Activated T-cell treated with anti-CD3 and anti-CD28 coated beads, Interleukin-2, amount 50 U/mL, for 72 hours (primary cell): ENCODE measurements at regions not wholly inside any gene's neighbourhood (a gene's known extent, or its start where the extent isn't known, plus 50 kb on each side); places are given as distances from the start of the nearest gene placed in this dataset.

Experiments
- ATAC-seq, 2 donors: fragments of 150-1000 bp; cut with Tn5 transposase; replicated peaks in 1 of 2; 2 replicates each; pipeline ENCODE4 v1.10.0; 2021; ENCODE audit warnings: moderate library complexity in 2 of 2, mild to moderate bottlenecking in 1 of 2
- DNase-seq, 2 donors: peaks; one replicate each; pipeline ENCODE4 v3.0.0; 2021 to 2022; ENCODE audit warnings: mixed read lengths in 1 of 2
- H3K27ac Mint-ChIP-seq: one replicate; pipeline ENCODE4 v1.8.0; 2022; ENCODE audit warnings: mild to moderate bottlenecking, moderate library complexity, mixed read lengths
- H3K27me3 Mint-ChIP-seq: one replicate; pipeline ENCODE4 v1.8.0; 2022; ENCODE audit warnings: low read depth, mixed read lengths
- H3K36me3 Mint-ChIP-seq, 2 donors: one replicate each; pipeline ENCODE4 v1.8.0; 2022; ENCODE audit warnings: mixed read lengths in 2 of 2, mild to moderate bottlenecking in 1 of 2; ENCODE audit not compliant: insufficient read depth in 2 of 2
- H3K4me1 Mint-ChIP-seq: one replicate; pipeline ENCODE4 v1.8.0; 2022; ENCODE audit warnings: low read depth, mixed read lengths
- H3K4me3 Mint-ChIP-seq, 2 donors: one replicate each; pipeline ENCODE4 v1.8.0; 2022; ENCODE audit warnings: mild to moderate bottlenecking in 2 of 2, mixed read lengths in 2 of 2, moderate library complexity in 2 of 2
- H3K9me3 Mint-ChIP-seq, 2 donors: one replicate each; pipeline ENCODE4 v1.8.0; 2022; ENCODE audit warnings: mixed read lengths in 2 of 2

DNA sequence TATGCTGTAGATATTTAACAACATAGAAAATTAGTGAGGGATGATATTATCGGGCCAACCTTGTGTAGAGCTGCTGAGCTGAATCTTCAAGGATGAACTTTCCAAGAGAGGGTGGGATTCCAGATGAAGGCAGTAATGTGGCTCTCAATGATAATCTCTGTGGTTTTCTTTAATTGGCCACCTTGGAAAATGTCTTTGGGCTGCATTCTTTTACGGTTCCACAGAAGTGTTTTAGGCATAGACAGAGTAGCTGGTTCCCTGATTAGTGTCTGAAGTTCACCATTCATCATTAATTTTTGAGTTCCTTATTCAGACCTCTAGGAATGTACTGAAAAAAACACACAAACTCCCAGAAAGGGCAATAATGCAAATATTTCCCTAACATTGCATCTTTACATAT lies 1566.9 kb upstream of the PIK3C3 start:
- H3K36me3 Mint-ChIP-seq: peaks cover 0 to 2% of the 10 kb centered on the region in 2 donors
- DNase-seq: no peak
- no peak for ATAC-seq
- no peaks in the 10 kb centered on the region for H3K27me3 Mint-ChIP-seq
- no peak overlapping the region for H3K4me3 Mint-ChIP-seq
- peaks cover 6 to 7% of the 10 kb centered on the region in 2 donors for H3K9me3 Mint-ChIP-seq
- H3K27ac Mint-ChIP-seq: no peak overlapping the region
- no peaks in the 10 kb centered on the region for H3K4me1 Mint-ChIP-seq

DNA sequence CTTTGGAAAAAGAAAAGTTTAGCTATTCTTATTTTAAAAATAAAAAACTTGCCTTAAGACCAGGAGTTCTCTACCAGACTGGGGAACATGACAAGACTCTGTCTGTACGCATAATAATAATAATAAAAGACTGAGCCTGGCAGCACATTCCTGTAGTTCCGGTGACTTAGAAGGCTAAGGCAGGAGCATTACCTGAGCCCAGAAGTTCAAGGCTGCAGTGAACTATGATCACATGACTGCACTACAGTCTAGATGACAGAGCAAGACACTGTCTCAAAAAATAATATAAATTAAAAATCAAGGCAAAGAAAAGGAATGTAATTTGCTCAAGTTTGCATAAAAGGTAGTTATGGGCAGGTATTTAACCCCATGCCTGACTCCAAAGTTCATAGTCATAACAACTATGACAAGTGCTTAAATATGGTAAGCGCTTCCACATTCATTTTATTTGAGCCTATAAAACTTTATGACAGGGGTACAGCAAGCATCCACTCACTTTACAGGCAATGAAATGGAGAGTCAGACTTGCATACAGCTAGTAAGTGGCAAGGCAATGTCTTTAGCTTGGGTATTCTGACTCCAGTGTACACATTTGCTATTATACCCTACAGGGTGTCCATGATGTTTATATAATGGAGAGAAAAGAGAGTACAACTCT lies 1567.8 kb upstream of the PIK3C3 start:
- DNase-seq: no peak
- H3K4me3 Mint-ChIP-seq: no peak overlapping the region
- H3K36me3 Mint-ChIP-seq: peaks cover 0 to 2% of the 10 kb centered on the region in 2 donors
- no peak for ATAC-seq
- no peak overlapping the region for H3K27ac Mint-ChIP-seq
- H3K4me1 Mint-ChIP-seq: no peaks in the 10 kb centered on the region
- no peaks in the 10 kb centered on the region for H3K27me3 Mint-ChIP-seq
- peaks cover 4 to 10% of the 10 kb centered on the region in 2 donors for H3K9me3 Mint-ChIP-seq

DNA sequence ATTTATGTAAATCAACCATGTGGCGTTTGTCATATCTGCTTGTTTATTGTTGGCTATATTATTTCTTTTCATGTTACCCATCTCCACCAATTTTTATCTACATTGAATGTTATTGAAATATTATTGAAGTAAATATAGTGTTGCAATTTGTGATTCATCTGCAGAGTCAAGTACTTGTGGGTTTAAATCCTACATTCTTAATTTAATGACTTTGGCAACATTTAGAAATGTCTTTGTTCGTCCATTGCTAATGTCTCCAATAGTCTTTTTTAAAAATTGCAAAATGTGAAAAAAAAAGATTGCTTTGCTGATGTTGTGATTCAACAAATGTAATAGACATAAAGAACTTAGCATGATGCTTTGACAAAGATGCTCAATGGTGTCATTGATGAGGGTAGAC lies 1572.8 kb upstream of the PIK3C3 start:
- H3K36me3 Mint-ChIP-seq: no peaks in the 10 kb centered on the region
- peaks cover 3 to 7% of the 10 kb centered on the region in 2 donors for H3K9me3 Mint-ChIP-seq
- ATAC-seq (no peak), DNase-seq (no peak)
- no peak overlapping the region for H3K4me3 Mint-ChIP-seq
- H3K27me3 Mint-ChIP-seq: no peaks in the 10 kb centered on the region
- H3K27ac Mint-ChIP-seq: no peak overlapping the region
- H3K4me1 Mint-ChIP-seq: no peaks in the 10 kb centered on the region

DNA sequence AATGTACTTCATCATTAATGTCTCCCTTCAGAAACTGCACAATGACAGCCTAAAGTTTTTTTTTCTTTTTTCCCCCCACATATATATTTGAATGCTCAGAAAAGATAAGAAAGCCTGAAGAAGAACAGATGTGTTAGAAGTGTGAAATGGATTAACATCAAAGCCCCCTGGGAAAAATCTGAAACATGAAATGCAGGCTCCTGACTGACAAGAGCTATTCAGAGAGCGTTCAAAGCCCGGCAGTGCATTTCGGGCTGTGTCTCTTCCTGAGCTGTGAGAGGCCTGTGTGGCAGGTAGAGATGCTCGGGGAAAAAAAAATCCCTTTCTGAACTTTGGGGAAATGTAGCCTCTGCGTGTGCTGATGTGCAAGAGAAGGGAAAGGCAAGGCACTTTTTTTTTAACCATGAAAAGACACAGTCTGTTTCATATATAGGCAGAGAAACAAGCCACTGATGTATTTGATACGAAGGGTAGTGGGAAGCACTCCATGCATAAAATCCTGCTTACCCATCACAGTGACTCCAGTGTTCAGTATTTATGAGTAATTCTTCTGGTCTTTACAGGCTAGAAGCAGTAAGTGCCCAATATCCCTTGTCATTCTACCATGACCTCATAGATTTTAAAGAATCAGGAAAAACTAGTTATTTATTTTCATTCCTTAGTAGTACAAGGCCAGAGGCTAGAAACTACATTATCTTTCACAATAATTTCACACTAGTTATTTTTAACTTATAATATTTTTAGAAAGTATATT lies 1574.2 kb upstream of the PIK3C3 start:
- Mint-ChIP-seq H3K27ac (no peak overlapping the region), H3K36me3 (no peaks in the 10 kb centered on the region), H3K4me1 (no peaks in the 10 kb centered on the region), H3K27me3 (no peaks in the 10 kb centered on the region), H3K4me3 (no peak overlapping the region), H3K9me3 (peaks cover 3 to 9% of the 10 kb centered on the region in 2 donors)
- no peak for DNase-seq
- no peak for ATAC-seq

DNA sequence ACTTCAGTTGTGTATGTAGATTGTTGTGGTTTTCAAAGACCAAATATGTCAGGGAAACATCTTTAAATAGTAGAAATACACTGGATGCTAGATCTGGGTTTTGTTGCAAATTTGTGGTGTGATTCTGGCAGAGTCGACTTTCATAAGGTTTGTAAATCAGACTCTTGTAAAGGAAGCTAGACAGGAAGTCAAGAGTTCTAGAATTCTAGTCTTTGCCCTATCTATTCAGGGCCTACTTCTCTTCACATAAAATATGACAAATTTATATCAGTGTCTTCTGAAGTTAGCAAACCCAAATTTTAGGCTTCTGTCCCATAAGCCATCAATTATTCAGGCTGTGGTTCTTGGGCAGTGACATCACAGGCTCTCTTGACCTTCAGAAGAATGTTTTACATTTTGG lies 1579.2 kb upstream of the PIK3C3 start:
- no peaks in the 10 kb centered on the region for H3K4me1 Mint-ChIP-seq
- no peak for ATAC-seq

DNA sequence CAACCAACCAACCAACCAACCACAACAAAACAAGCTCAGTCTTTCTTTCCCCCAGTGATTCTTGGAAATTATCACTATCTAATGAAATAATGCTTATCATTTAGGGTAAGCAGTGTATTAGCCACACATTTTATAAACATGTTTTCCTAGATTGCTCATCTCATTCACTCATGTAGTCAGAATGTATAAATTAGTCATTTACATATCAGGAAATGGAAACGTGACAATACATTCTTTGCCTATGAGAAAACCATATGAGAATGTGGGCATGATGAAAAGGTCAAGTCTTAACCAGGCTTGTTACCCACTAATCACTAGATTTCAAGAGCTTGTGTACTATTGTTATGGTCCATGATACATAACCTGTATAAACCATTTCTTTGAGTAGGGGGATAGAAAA lies 1583.4 kb upstream of the PIK3C3 start:
- ATAC-seq (no peak), DNase-seq (no peak)
- H3K36me3 Mint-ChIP-seq: no peaks in the 10 kb centered on the region
- no peaks in the 10 kb centered on the region for H3K4me1 Mint-ChIP-seq
- H3K9me3 Mint-ChIP-seq: peaks cover 1 to 12% of the 10 kb centered on the region in 2 donors
- H3K27ac Mint-ChIP-seq: no peak overlapping the region
- no peaks in the 10 kb centered on the region for H3K27me3 Mint-ChIP-seq
- no peak overlapping the region for H3K4me3 Mint-ChIP-seq

More for the DNA sequence above, 1579.2 kb upstream of the PIK3C3 start:
- no peak for DNase-seq
- Mint-ChIP-seq H3K36me3 (no peaks in the 10 kb centered on the region), H3K27ac (no peak overlapping the region), H3K9me3 (peaks cover 1 to 9% of the 10 kb centered on the region in 2 donors), H3K27me3 (no peaks in the 10 kb centered on the region), H3K4me3 (no peak overlapping the region)

DNA sequence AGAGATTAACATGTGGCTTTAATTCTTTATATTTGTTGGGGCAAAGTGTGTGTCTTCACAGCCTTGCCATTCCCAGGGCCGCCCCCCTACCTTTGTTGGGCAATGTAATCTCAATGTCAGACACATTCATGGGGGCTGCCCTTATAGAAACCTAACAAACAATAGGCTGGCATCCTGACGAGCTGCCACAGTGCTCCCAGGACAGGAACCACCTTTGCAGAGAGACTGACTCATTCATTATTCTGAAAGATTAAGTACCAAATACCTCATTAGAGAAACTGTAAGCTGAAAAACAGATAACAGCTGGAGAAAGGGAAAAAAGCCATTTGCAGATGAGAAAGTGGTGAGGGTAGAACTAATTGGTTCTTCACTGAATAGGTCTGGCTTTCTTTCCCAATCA lies 1587.5 kb upstream of the PIK3C3 start:
- ATAC-seq (no peak), DNase-seq (no peak)
- Mint-ChIP-seq H3K9me3 (peaks cover 4 to 10% of the 10 kb centered on the region in 2 donors), H3K27ac (no peak overlapping the region), H3K4me3 (no peak overlapping the region), H3K36me3 (no peaks in the 10 kb centered on the region), H3K27me3 (no peaks in the 10 kb centered on the region), H3K4me1 (no peaks in the 10 kb centered on the region)

DNA sequence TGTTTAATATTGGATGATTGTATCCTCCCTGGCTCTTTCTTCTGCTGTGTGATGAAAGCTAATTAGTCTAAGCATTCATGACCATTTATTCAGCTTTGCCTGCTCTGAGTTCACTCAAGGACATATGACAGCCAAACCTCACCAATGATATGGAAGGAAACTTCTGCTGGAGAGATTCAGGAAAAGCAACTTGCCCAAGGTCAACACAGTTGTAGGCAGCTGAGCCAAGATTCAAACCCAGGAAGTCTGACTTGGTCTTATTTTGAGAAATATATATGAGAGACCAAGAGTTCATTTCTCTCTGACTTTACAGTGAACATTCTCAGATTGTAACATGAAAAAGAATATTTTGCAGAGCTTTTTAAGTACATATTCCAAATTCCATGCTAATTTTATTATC lies 1588.5 kb upstream of the PIK3C3 start:
- Mint-ChIP-seq H3K4me1 (no peaks in the 10 kb centered on the region), H3K36me3 (no peaks in the 10 kb centered on the region), H3K27me3 (no peaks in the 10 kb centered on the region), H3K27ac (no peak overlapping the region), H3K4me3 (no peak overlapping the region), H3K9me3 (peaks cover 4 to 5% of the 10 kb centered on the region in 2 donors)
- ATAC-seq (no peak), DNase-seq (no peak)

DNA sequence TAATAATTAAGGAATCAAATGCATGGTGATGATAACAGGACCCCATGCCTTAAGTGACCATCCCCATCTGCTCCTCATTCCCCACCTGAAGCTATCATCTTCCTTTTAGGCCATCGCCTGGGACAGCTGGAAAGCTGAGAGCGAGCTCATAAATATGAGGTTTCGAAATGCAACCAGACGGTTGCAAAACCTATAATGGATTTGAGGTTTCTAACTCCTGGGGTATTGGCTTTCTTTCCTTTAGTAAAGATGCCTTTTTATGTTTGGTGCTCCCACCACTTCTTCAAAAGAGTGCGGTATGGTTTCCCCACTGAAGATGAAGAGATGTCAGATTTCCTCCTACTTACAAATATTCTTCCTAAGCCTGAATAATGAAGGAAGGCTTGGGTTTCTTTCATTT lies 1589.5 kb upstream of the PIK3C3 start:
- Mint-ChIP-seq H3K36me3 (no peaks in the 10 kb centered on the region), H3K27me3 (no peaks in the 10 kb centered on the region), H3K4me1 (no peaks in the 10 kb centered on the region), H3K9me3 (peaks cover 3 to 6% of the 10 kb centered on the region in 2 donors), H3K27ac (no peak overlapping the region), H3K4me3 (no peak overlapping the region)
- no peak for ATAC-seq
- DNase-seq: no peak

DNA sequence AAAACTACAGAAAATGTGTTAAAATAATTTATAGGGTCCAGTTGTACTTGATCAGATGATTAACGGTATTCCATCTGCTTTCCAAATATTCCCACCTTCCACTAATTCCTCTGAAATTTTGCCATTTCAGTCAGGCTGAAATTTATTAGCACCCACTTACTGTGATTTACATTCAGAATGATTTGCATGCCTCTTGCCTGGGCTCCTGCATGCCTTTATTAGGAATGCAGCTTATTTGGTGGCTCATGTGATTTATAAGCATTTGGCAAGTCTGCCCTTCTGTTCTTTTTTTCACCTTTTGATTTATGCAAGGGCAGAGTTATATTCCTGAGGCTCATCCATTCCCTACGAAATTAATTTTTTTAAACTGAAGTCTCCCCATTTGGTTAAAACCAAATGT lies 1594.5 kb upstream of the PIK3C3 start:
- H3K4me3 Mint-ChIP-seq: no peak overlapping the region
- no peaks in the 10 kb centered on the region for H3K4me1 Mint-ChIP-seq
- ATAC-seq: no peak
- peaks cover 3 to 5% of the 10 kb centered on the region in 2 donors for H3K9me3 Mint-ChIP-seq
- H3K27me3 Mint-ChIP-seq: no peaks in the 10 kb centered on the region
- no peak overlapping the region for H3K27ac Mint-ChIP-seq
- no peaks in the 10 kb centered on the region for H3K36me3 Mint-ChIP-seq
- DNase-seq: no peak

DNA sequence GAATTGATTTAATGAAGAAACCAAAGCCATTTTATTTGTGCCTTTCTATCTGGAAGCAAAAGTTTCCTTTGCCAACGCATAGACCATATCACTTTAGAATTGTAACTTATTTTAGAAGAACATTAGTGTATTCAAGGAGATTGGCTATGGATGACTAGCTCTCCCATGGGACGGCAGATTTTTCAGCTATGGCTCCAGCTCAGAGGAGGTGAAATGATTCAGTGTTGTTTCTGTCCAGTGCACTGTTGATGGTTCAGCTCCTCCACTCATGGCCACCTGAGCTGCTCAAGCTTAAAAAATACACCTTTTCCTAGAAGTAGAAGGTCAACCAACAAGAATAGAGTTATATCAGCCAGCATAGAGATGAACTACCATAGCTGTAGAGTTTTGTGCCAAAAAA lies 1597.5 kb upstream of the PIK3C3 start:
- Mint-ChIP-seq H3K36me3 (no peaks in the 10 kb centered on the region), H3K27me3 (no peaks in the 10 kb centered on the region), H3K4me1 (no peaks in the 10 kb centered on the region), H3K4me3 (no peak overlapping the region), H3K9me3 (peaks cover 4 to 6% of the 10 kb centered on the region in 2 donors), H3K27ac (no peak overlapping the region)
- ATAC-seq (no peak), DNase-seq (no peak)

DNA sequence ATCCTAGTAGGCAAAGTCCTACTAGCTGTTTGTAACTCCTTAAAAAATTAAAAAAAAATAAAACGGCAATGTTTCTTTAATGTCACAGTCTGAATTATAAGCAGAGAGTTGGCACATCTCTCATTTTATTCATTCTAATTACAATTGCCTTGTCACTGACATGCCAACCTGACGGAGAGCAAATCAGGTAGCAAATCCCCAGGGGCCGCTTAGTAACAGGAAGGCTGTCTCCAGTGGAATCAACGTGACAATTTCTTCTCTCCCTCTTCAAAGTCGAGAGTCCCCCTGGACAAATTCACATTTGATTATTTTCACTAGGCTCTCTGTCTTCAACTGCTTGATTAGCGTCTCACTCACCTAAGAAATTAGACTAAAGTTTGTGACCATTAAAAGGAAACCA lies 1598.9 kb upstream of the PIK3C3 start:
- Mint-ChIP-seq H3K36me3 (no peaks in the 10 kb centered on the region), H3K9me3 (peaks cover 4 to 9% of the 10 kb centered on the region in 2 donors), H3K4me3 (no peak overlapping the region), H3K27ac (no peak overlapping the region), H3K4me1 (no peaks in the 10 kb centered on the region), H3K27me3 (no peaks in the 10 kb centered on the region)
- ATAC-seq (no peak), DNase-seq (no peak)

DNA sequence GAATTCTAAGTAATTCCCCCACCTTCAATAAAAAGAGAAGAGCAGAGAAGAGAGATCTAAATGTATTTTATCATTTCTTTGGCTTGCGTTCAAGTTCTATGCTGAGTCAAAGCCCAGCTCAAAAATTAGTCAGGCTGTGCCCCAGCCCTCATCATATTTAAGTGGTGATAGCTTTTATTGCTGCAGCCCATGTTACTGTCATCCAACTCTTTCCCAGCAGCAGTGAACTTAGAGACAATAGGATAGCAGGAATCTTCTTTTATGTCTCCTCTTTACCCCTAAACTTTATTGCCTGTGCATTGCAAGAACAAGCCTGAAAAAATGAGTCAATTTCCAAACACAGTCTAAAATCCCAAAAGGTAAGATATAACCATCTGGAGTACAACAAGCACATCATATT lies 1599.3 kb upstream of the PIK3C3 start:
- no peak for ATAC-seq
- DNase-seq: no peak
- no peaks in the 10 kb centered on the region for H3K4me1 Mint-ChIP-seq
- no peak overlapping the region for H3K4me3 Mint-ChIP-seq
- H3K9me3 Mint-ChIP-seq: peaks cover 3 to 10% of the 10 kb centered on the region in 2 donors
- no peak overlapping the region for H3K27ac Mint-ChIP-seq
- no peaks in the 10 kb centered on the region for H3K36me3 Mint-ChIP-seq
- no peaks in the 10 kb centered on the region for H3K27me3 Mint-ChIP-seq

DNA sequence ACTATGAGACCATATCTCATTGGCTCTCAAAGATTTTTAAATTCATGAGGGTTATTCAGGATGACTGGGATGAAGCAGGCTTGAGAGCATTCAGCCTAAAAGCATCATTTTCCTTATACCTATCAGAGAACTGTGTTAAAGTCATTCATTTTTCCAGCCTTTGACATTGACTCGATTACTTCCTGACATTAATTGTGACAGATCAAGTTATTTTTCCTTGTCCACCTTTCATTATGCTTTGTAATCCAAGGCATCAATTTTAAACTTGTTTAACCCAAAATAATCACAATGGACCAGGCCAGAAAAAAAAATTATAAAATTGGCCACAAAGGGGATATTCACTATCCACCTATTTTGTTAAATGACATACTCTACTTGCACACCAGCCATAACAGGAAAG lies 1606.8 kb upstream of the PIK3C3 start:
- Mint-ChIP-seq H3K27ac (no peak overlapping the region), H3K4me1 (no peaks in the 10 kb centered on the region), H3K27me3 (no peaks in the 10 kb centered on the region), H3K36me3 (no peaks in the 10 kb centered on the region), H3K4me3 (no peak overlapping the region), H3K9me3 (peaks cover 0 to 6% of the 10 kb centered on the region in 2 donors)
- DNase-seq (no peak), ATAC-seq (no peak)
